ENCODE measurements at regions not wholly inside any gene's neighbourhood (a gene's known extent, or its start where the extent isn't known, plus 50 kb on each side); places are given as distances from the start of the nearest gene placed in this dataset.

GRCh38 chr4:24262084-24262483 lies 322.3 kb downstream of the DHX15 start:
- Histone ChIP-seq H3K4me3 (ENCODE audit: low read length in 2 of 2) (no peak overlapping the region), H3K36me3 (ENCODE audit: insufficient read depth, low read length) (no peaks in the 10 kb centered on the region), H3K4me1 (ENCODE audit: insufficient read depth, low read length) (no peaks in the 10 kb centered on the region), H3K9me3 (ENCODE audit: control insufficient read depth in 1 of 2, low read length in 2 of 2) (no peaks in the 10 kb centered on the region), H3K27me3 (ENCODE audit: insufficient read depth, low read length) (no peaks in the 10 kb centered on the region), H3K27ac (ENCODE audit: low read depth, low read length) (no peak overlapping the region)
- Mint-ChIP-seq H3K9me3 (peaks cover 0 to 6% (median under 1%) of the 10 kb centered on the region in 8 donors), H3K36me3 (no peaks in the 10 kb centered on the region), H3K4me1 (no peaks in the 10 kb centered on the region), H3K27me3 (no peaks in the 10 kb centered on the region), H3K27ac (no peak overlapping the region), H3K4me3 (no peak overlapping the region)
- POLR2A ChIA-PET (ENCODE audit: partially characterized antibody) = no interaction called here
- intact Hi-C loops (cut with micrococcal nuclease) = no loop called here
- no peak for DNase-seq
- CTCF ChIA-PET (ENCODE audit: partially characterized antibody) = no interaction called here

- Histone ChIP-seq H3K4me1 (ENCODE audit: insufficient read depth, low read length) (no peaks in the 10 kb centered on the region), H3K36me3 (ENCODE audit: insufficient read depth, low read length) (no peaks in the 10 kb centered on the region), H3K27ac (ENCODE audit: low read depth, low read length) (no peak overlapping the region), H3K27me3 (ENCODE audit: insufficient read depth, low read length) (no peaks in the 10 kb centered on the region), H3K4me3 (ENCODE audit: low read length in 2 of 2) (no peak overlapping the region), H3K9me3 (ENCODE audit: control insufficient read depth in 1 of 2, low read length in 2 of 2) (no peaks in the 10 kb centered on the region)
- no peak overlapping the region for H3K4me3 Mint-ChIP-seq
- no peaks in the 10 kb centered on the region for H3K36me3 Mint-ChIP-seq
- intact Hi-C loops (cut with micrococcal nuclease) = no loop called here
- H3K4me1 Mint-ChIP-seq = no peaks in the 10 kb centered on the region
- H3K9me3 Mint-ChIP-seq = peaks cover 0 to 6% (median under 1%) of the 10 kb centered on the region in 8 donors
- no peaks in the 10 kb centered on the region for H3K27me3 Mint-ChIP-seq
- ChIA-PET POLR2A (ENCODE audit: partially characterized antibody) (no interaction called here), CTCF (ENCODE audit: partially characterized antibody) (no interaction called here)
- no peak for DNase-seq
- peak overlapping the region in 1 of 7 donors; percentile 53 for H3K27ac Mint-ChIP-seq
These were observed 323.3 kb downstream of the DHX15 start for GRCh38 chr4:24260923-24261564.

GRCh38 chr4:24260133-24260715 lies 324.1 kb downstream of the DHX15 start:
- no peaks in the 10 kb centered on the region for H3K9me3 ChIP-seq (ENCODE audit: control insufficient read depth in 1 of 2, low read length in 2 of 2)
- CTCF ChIA-PET (ENCODE audit: partially characterized antibody) = no interaction called here
- POLR2A ChIA-PET (ENCODE audit: partially characterized antibody) = no interaction called here
- Mint-ChIP-seq H3K27ac (no peak overlapping the region), H3K36me3 (no peaks in the 10 kb centered on the region), H3K9me3 (peaks cover 0 to 6% (median under 1%) of the 10 kb centered on the region in 8 donors), H3K27me3 (no peaks in the 10 kb centered on the region), H3K4me3 (no peak overlapping the region), H3K4me1 (no peaks in the 10 kb centered on the region)
- no peak overlapping the region for H3K4me3 ChIP-seq (ENCODE audit: low read length in 2 of 2)
- H3K36me3 ChIP-seq (ENCODE audit: insufficient read depth, low read length) = no peaks in the 10 kb centered on the region
- H3K27me3 ChIP-seq (ENCODE audit: insufficient read depth, low read length) = no peaks in the 10 kb centered on the region
- intact Hi-C loops (cut with micrococcal nuclease) = no loop called here
- no peak for DNase-seq
- H3K4me1 ChIP-seq (ENCODE audit: insufficient read depth, low read length) = no peaks in the 10 kb centered on the region
- H3K27ac ChIP-seq (ENCODE audit: low read depth, low read length) = no peak overlapping the region

- H3K4me1 Mint-ChIP-seq = no peaks in the 10 kb centered on the region
- H3K27ac ChIP-seq (ENCODE audit: low read depth, low read length) = no peak overlapping the region
- intact Hi-C loops (cut with micrococcal nuclease) = no loop called here
- no peaks in the 10 kb centered on the region for H3K36me3 Mint-ChIP-seq
- H3K4me3 Mint-ChIP-seq = no peak overlapping the region
- no peak for DNase-seq
- no peaks in the 10 kb centered on the region for H3K36me3 ChIP-seq (ENCODE audit: insufficient read depth, low read length)
- H3K9me3 Mint-ChIP-seq = peaks cover 0 to 6% (median under 1%) of the 10 kb centered on the region in 8 donors
- no peaks in the 10 kb centered on the region for H3K4me1 ChIP-seq (ENCODE audit: insufficient read depth, low read length)
- POLR2A ChIA-PET (ENCODE audit: partially characterized antibody) = no interaction called here
- peaks cover 0 to under 1% of the 10 kb centered on the region in 2 donors for H3K27me3 Mint-ChIP-seq
- H3K27me3 ChIP-seq (ENCODE audit: insufficient read depth, low read length) = no peaks in the 10 kb centered on the region
- H3K4me3 ChIP-seq (ENCODE audit: low read length in 2 of 2) = no peak overlapping the region
- CTCF ChIA-PET (ENCODE audit: partially characterized antibody) = no interaction called here
- H3K27ac Mint-ChIP-seq = no peak overlapping the region
- H3K9me3 ChIP-seq (ENCODE audit: control insufficient read depth in 1 of 2, low read length in 2 of 2) = no peaks in the 10 kb centered on the region
These were observed 327.8 kb downstream of the DHX15 start for GRCh38 chr4:24256547-24256946.

- Histone ChIP-seq H3K4me3 (ENCODE audit: low read length in 2 of 2) (no peak overlapping the region), H3K27ac (ENCODE audit: low read depth, low read length) (no peak overlapping the region), H3K9me3 (ENCODE audit: control insufficient read depth in 1 of 2, low read length in 2 of 2) (no peaks in the 10 kb centered on the region), H3K27me3 (ENCODE audit: insufficient read depth, low read length) (no peaks in the 10 kb centered on the region), H3K4me1 (ENCODE audit: insufficient read depth, low read length) (no peaks in the 10 kb centered on the region), H3K36me3 (ENCODE audit: insufficient read depth, low read length) (no peaks in the 10 kb centered on the region)
- no peak overlapping the region for H3K4me3 Mint-ChIP-seq
- H3K9me3 Mint-ChIP-seq = peaks cover 0 to 3% (median under 1%) of the 10 kb centered on the region in 8 donors
- no peaks in the 10 kb centered on the region for H3K36me3 Mint-ChIP-seq
- DNase-seq = no peak
- intact Hi-C loops (cut with micrococcal nuclease) = no loop called here
- peaks cover 0 to 3% of the 10 kb centered on the region in 2 donors for H3K27me3 Mint-ChIP-seq
- POLR2A ChIA-PET (ENCODE audit: partially characterized antibody) = no interaction called here
- no peak overlapping the region for H3K27ac Mint-ChIP-seq
- no peaks in the 10 kb centered on the region for H3K4me1 Mint-ChIP-seq
- CTCF ChIA-PET (ENCODE audit: partially characterized antibody) = no interaction called here
These were observed 328.3 kb downstream of the DHX15 start for GRCh38 chr4:24256066-24256465.

GRCh38 chr4:24252121-24252520 lies 332.2 kb downstream of the DHX15 start:
- Mint-ChIP-seq H3K4me1 (no peaks in the 10 kb centered on the region), H3K36me3 (no peaks in the 10 kb centered on the region), H3K27me3 (peaks cover 0 to 3% of the 10 kb centered on the region in 2 donors), H3K9me3 (no peaks in the 10 kb centered on the region), H3K4me3 (no peak overlapping the region), H3K27ac (no peak overlapping the region)
- no peak overlapping the region for H3K27ac ChIP-seq (ENCODE audit: low read depth, low read length)
- no peak overlapping the region for H3K4me3 ChIP-seq (ENCODE audit: low read length in 2 of 2)
- ChIA-PET POLR2A (ENCODE audit: partially characterized antibody) (no interaction called here), CTCF (ENCODE audit: partially characterized antibody) (no interaction called here)
- no peaks in the 10 kb centered on the region for H3K9me3 ChIP-seq (ENCODE audit: control insufficient read depth in 1 of 2, low read length in 2 of 2)
- intact Hi-C loops (cut with micrococcal nuclease) = no loop called here
- no peak for DNase-seq
- no peaks in the 10 kb centered on the region for H3K4me1 ChIP-seq (ENCODE audit: insufficient read depth, low read length)
- H3K36me3 ChIP-seq (ENCODE audit: insufficient read depth, low read length) = no peaks in the 10 kb centered on the region
- no peaks in the 10 kb centered on the region for H3K27me3 ChIP-seq (ENCODE audit: insufficient read depth, low read length)

- H3K27me3 Mint-ChIP-seq = peaks cover 0 to 3% of the 10 kb centered on the region in 2 donors
- Histone ChIP-seq H3K4me1 (ENCODE audit: insufficient read depth, low read length) (no peaks in the 10 kb centered on the region), H3K27ac (ENCODE audit: low read depth, low read length) (no peak overlapping the region), H3K4me3 (ENCODE audit: low read length in 2 of 2) (no peak overlapping the region), H3K9me3 (ENCODE audit: control insufficient read depth in 1 of 2, low read length in 2 of 2) (no peaks in the 10 kb centered on the region), H3K27me3 (ENCODE audit: insufficient read depth, low read length) (no peaks in the 10 kb centered on the region), H3K36me3 (ENCODE audit: insufficient read depth, low read length) (no peaks in the 10 kb centered on the region)
- DNase-seq = no peak
- POLR2A ChIA-PET (ENCODE audit: partially characterized antibody) = no interaction called here
- H3K27ac Mint-ChIP-seq = no peak overlapping the region
- CTCF ChIA-PET (ENCODE audit: partially characterized antibody) = no interaction called here
- H3K4me3 Mint-ChIP-seq = no peak overlapping the region
- peaks cover 0 to 4% (median 0%) of the 10 kb centered on the region in 8 donors for H3K9me3 Mint-ChIP-seq
- intact Hi-C loops (cut with micrococcal nuclease) = no loop called here
- no peaks in the 10 kb centered on the region for H3K4me1 Mint-ChIP-seq
- no peaks in the 10 kb centered on the region for H3K36me3 Mint-ChIP-seq
These were observed 332.8 kb downstream of the DHX15 start for GRCh38 chr4:24251589-24251988.

Data from CD4-positive, alpha-beta memory T cell (primary cell).